ENCODE measurements at regions not wholly inside any gene's neighbourhood (a gene's known extent, or its start where the extent isn't known, plus 50 kb on each side); places are given as distances from the start of the nearest gene placed in this dataset.
"Not testable (repeated sequence)": the region's sequence is repeated elsewhere in the genome, so short reads cannot be mapped to it uniquely, and the experiment has no call there.

DNA sequence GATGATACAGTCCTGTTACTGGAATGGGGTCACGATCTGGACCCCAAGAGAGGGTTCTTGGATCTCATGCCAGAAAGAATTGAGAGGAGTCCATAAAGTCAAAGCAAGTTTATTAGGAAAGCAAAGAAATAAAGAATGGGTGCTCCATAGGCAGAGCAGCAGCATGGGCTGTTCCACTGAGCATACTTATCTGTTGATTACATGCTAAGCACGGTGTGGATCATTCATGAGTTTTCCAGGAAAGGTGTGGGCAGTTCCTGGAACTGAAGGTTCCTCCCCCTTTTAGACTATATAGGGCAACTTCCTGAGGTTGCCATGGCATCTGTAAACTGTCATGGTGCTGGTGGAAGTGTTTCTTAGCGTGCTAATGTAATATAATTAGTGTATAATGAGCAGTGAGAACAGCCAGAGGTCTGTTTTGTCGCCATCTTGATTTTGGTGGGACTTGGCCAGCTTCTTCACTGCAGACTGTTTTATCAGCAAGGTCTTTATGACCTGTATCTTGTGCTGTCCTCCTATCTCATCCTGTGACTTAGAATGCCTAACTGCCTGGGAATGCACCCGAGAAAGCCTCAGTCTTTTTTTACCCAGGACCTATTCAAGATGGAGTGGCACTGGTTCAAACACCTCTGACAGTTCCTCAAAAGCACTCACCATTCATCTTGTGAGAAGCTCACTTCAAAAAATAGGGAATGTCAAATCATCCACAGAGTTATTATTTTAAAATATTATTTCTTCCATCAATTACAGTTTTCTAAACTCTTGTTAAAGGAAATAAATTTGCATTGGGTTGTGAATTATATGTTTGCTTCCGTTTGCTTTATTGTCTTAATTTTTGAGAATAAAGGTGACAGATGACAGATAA is 1358.8 kb upstream of the TMEM132C start:
- no peak for DNase-seq (ENCODE audit: low spot score)

DNA sequence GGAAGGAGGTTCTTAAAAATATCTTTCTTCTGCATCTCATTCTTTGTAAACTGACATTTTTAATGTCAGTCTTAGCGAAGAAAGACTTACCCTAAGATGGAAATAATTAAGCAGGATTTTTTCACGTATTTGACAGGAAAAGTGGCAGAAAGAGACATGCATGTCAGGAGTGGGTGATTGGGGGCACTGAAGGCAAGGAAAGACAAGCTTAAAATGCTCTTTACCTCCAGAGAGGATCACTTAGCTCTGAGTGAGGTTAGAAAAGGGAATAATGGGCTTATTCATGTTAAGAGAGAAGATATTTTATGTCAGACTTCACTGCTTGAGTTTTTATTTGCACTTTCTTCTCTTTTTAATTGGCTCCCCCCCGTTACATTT is 1358.2 kb upstream of the TMEM132C start:
- no peak for DNase-seq (ENCODE audit: low spot score)

DNA sequence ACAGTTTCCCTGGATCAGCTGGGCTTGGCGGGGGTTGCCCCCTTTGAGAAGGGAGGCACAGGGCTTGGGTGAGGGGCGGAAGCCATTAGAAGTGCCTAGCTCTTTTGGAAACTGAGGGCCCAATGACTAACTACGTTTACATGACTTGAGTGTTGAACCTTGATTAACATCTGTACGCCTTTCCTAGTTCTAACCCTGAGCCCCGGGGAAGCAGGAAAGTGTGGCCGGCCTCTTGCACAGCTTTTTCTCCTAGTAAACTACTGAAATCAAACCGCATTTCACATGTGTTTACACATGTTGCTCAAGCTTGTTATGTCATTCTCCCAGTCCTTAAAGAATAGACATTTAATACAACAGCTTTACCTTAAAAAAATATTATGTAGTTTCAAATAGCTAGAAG is 1356.4 kb upstream of the TMEM132C start:
- DNase-seq (ENCODE audit: low spot score), result no peak

DNA sequence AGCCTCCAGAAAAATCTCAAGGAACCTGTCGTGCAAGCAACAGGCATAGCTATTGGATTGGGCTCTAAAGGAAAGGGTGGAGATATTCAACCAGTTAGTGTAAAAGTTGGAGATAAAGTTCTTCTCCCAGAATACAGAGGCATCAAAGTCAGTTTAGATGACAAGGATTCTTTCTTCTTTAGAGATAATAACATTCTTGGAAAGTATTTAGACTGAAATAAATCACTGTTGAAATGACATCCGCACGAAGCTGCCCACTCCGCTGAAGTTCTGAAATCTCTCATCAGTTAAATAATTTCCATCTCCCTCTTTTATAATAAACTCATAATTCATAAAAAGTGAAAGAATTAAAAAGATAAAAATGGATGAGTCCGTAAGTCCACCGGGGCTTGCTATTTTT is 1354.9 kb upstream of the TMEM132C start:
- no peak for DNase-seq (ENCODE audit: low spot score)

- no peak for DNase-seq (ENCODE audit: low spot score)
These were observed 1352.7 kb upstream of the TMEM132C start for GRCh38 chr12:126914170-126914793.

DNA sequence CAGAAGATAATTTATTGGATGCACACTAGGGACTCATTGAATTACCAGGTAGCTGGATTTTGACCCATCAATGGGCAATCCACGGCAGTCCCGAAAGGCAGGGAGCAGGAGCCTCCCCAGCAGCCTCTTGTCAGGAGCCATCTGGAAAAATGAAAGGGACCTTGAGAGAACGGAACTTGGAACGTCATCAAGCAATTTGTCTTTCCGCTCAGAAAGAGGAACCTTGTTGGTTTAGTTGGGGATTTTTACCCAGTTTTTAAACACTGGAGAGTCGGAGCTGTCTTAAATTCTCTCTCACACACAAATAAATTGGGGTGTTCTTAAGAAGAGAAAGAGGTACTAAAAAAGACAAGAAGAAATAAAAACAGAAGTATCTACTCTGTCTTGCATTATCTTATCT is 1351.7 kb upstream of the TMEM132C start:
- DNase-seq (ENCODE audit: low spot score), result no peak

GRCh38 chr12:126926023-126926594 is 1340.9 kb upstream of the TMEM132C start:
- no peak for DNase-seq (ENCODE audit: low spot score)

- no peak for DNase-seq (ENCODE audit: low spot score)
These were observed 1336.7 kb upstream of the TMEM132C start for GRCh38 chr12:126930234-126930633.

DNA sequence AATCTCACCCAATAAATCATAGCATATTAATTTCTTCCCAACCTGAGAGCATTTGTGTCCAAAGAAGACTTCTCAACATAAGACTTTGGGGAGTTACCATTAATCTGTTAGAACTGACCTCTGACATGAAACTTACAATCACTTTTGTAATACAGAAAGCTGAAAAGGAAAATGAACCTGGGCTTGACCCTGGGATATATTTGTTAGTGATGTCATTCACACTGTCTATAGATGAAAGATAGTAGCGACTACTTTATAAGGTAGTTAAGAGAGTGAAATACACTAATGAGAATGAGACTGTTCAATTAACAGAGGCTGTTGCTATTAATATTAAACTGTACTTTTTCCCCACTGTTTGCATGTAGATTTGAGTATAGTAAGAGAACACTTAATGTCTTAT is 1334.8 kb upstream of the TMEM132C start:
- no peak for DNase-seq (ENCODE audit: low spot score)

GRCh38 chr12:126935435-126935834 is 1331.5 kb upstream of the TMEM132C start:
- no peak for DNase-seq (ENCODE audit: low spot score)

- DNase-seq (ENCODE audit: low spot score), result no peak
These were observed 1330.7 kb upstream of the TMEM132C start for GRCh38 chr12:126936181-126936851.

DNA sequence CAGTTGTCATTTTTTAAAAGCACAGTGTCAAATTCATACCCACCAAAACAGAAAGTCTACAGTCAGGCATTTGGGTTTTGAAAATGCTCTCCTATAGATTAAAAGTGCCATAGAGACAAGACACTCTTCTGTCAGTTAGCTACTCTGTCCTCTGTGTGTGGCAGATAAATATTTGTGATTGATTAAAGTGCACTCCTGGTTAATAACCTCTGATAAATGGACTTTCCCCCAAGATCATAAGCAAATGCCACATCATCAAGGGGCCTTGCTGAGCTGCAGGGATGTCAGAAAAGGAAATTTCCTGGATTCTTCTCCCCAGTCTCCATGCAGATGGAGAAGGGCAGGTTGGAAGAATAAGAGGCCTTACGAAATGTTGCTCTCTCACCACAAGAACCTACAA is 1329.5 kb upstream of the TMEM132C start:
- no peak for DNase-seq (ENCODE audit: low spot score)

DNA sequence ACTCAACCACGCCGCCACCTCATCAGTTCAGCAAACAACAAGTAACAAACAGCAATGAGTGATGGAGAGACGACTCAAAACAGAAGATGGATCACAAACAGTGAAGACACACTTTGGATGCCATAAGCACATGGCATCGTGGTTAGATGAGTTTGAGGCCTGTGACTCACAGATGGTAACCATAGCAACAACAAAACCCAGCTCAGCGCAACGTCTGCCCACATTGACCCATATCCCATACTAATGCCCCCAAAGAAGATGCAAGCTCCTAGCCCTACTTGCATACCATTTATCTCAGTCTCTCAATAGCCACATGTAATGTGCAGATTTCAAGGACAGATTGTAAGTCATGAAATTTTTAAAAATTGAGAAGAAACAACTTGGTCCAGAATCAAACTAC is 1322.3 kb upstream of the TMEM132C start:
- no peak for DNase-seq (ENCODE audit: low spot score)

DNA sequence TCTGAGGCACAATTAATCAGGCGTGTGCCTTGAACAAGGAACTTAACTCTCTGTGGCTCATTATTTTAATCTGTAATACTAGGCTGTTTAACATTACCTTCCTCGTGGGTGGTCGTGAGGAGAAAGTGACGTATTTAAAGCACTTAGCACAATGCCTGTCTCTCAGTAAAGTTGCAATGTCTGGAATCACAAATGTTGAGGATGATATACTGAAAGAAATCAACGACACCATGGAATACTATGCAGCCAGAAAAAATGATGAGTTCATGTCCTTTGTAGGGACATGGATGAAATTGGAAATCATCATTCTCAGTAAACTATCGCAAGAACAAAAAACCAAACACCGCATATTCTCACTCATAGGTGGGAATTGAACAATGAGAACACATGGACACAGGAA is 1320.0 kb upstream of the TMEM132C start:
- DNase-seq (ENCODE audit: low spot score), result not testable (repeated sequence)

- no peak for DNase-seq (ENCODE audit: low spot score)
These were observed 1317.4 kb upstream of the TMEM132C start for GRCh38 chr12:126949558-126949957.

GRCh38 chr12:126950266-126950665 is 1316.7 kb upstream of the TMEM132C start:
- DNase-seq (ENCODE audit: low spot score), result no peak

GRCh38 chr12:126952096-126953007 is 1314.6 kb upstream of the TMEM132C start:
- DNase-seq (ENCODE audit: low spot score), result no peak

GRCh38 chr12:126953365-126953889 is 1313.5 kb upstream of the TMEM132C start:
- DNase-seq (ENCODE audit: low spot score), result no peak

DNA sequence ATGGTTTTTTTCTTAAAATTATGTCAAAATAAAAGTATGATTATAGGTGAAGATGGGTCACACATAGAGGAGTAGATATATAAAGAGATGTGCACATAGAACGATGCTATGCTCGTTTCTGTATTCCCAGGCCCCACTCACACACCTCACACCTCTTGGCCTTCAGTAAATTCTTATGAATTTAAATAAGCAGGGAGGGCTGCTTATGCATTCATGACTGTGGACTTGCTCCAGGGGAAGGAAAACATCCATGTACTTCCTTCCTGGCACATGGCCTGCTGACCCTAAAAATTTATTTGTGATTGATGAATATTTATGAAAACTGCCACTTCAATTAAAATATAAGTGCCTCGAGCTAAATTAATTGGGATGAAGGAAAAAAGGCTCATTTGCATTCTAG is 1306.7 kb upstream of the TMEM132C start:
- DNase-seq (ENCODE audit: low spot score), result no peak

GRCh38 chr12:126960709-126961108 is 1306.3 kb upstream of the TMEM132C start:
- DNase-seq (ENCODE audit: low spot score), result no peak

GRCh38 chr12:126963825-126964224 is 1303.1 kb upstream of the TMEM132C start:
- DNase-seq (ENCODE audit: low spot score), result no peak

Data from AG08396 (cell line).